Ishikawa (cell line): ENCODE measurements at regions not wholly inside any gene's neighbourhood (a gene's known extent, or its start where the extent isn't known, plus 50 kb on each side); places are given as distances from the start of the nearest gene placed in this dataset.

Experiments
- CEBPB ChIP-seq: IDR thresholded peaks from 2 replicates; pipeline ENCODE4 v1.6.1; 2012
- CREB1 ChIP-seq: IDR thresholded peaks from 2 replicates; pipeline ENCODE4 v1.6.1; 2012; ENCODE audit warnings: low read depth
- EGR1 ChIP-seq: IDR thresholded peaks from 2 replicates; pipeline ENCODE4 v1.6.1; 2012
- EP300 ChIP-seq: IDR thresholded peaks from 2 replicates; pipeline ENCODE4 v1.6.1; 2012; ENCODE audit warnings: borderline replicate concordance
- FOXM1 ChIP-seq: IDR thresholded peaks from 2 replicates; pipeline ENCODE4 v1.6.1; 2012; ENCODE audit warnings: low read depth, borderline replicate concordance
- MAX ChIP-seq: IDR thresholded peaks from 2 replicates; pipeline ENCODE4 v1.6.1; 2012
- NFIC ChIP-seq: IDR thresholded peaks from 2 replicates; pipeline ENCODE4 v1.6.1; 2012
- RAD21 ChIP-seq: IDR thresholded peaks from 2 replicates; pipeline ENCODE4 v1.6.1; 2012; ENCODE audit warnings: low read depth
- TAF1 ChIP-seq: IDR thresholded peaks from 2 replicates; pipeline ENCODE4 v1.6.1; 2012; ENCODE audit warnings: low read depth, mild to moderate bottlenecking
- TCF12 ChIP-seq: IDR thresholded peaks from 2 replicates; pipeline ENCODE4 v1.6.1; 2012; ENCODE audit warnings: low read depth
- TEAD4 ChIP-seq: IDR thresholded peaks from 2 replicates; pipeline ENCODE4 v1.6.1; 2012
- YY1 ChIP-seq: IDR thresholded peaks from 2 replicates; pipeline ENCODE4 v1.6.1; 2012; ENCODE audit warnings: low read depth
- ZBTB7A ChIP-seq: IDR thresholded peaks from 2 replicates; pipeline ENCODE4 v1.6.1; 2012; ENCODE audit warnings: low read depth
- TF ChIP-seq, protein P1 (sequence below): IDR thresholded peaks from 2 replicates; pipeline ENCODE4 v1.6.1; 2012
- TF ChIP-seq, protein P2 (sequence below): IDR thresholded peaks from 2 replicates; pipeline ENCODE4 v1.6.1; 2012; ENCODE audit warnings: low read depth, mild to moderate bottlenecking

- no peak for TF ChIP-seq CEBPB
- TF ChIP-seq EGR1 = no peak
- TF ChIP-seq YY1 = no peak
- TF ChIP-seq TAF1 = no peak
- no peak for TF ChIP-seq EP300
- no peak for TF ChIP-seq CREB1
- TF ChIP-seq, protein P1, sequence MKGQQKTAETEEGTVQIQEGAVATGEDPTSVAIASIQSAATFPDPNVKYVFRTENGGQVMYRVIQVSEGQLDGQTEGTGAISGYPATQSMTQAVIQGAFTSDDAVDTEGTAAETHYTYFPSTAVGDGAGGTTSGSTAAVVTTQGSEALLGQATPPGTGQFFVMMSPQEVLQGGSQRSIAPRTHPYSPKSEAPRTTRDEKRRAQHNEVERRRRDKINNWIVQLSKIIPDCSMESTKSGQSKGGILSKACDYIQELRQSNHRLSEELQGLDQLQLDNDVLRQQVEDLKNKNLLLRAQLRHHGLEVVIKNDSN = no peak
- TF ChIP-seq TEAD4 = no peak
- TF ChIP-seq ZBTB7A = no peak
- TF ChIP-seq RAD21 = no peak
- TF ChIP-seq, protein P2, sequence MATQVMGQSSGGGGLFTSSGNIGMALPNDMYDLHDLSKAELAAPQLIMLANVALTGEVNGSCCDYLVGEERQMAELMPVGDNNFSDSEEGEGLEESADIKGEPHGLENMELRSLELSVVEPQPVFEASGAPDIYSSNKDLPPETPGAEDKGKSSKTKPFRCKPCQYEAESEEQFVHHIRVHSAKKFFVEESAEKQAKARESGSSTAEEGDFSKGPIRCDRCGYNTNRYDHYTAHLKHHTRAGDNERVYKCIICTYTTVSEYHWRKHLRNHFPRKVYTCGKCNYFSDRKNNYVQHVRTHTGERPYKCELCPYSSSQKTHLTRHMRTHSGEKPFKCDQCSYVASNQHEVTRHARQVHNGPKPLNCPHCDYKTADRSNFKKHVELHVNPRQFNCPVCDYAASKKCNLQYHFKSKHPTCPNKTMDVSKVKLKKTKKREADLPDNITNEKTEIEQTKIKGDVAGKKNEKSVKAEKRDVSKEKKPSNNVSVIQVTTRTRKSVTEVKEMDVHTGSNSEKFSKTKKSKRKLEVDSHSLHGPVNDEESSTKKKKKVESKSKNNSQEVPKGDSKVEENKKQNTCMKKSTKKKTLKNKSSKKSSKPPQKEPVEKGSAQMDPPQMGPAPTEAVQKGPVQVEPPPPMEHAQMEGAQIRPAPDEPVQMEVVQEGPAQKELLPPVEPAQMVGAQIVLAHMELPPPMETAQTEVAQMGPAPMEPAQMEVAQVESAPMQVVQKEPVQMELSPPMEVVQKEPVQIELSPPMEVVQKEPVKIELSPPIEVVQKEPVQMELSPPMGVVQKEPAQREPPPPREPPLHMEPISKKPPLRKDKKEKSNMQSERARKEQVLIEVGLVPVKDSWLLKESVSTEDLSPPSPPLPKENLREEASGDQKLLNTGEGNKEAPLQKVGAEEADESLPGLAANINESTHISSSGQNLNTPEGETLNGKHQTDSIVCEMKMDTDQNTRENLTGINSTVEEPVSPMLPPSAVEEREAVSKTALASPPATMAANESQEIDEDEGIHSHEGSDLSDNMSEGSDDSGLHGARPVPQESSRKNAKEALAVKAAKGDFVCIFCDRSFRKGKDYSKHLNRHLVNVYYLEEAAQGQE = no peak
- TF ChIP-seq MAX = no peak
- no peak for TF ChIP-seq TCF12
- TF ChIP-seq FOXM1 = no peak
- TF ChIP-seq NFIC = no peak
These were observed 87.5 kb upstream of the DHX15 start for GRCh38 chr4:24671849-24672248.

- TF ChIP-seq CREB1 (no peak), MAX (no peak), EP300 (no peak), ZBTB7A (no peak), TEAD4 (no peak)
- TF ChIP-seq, protein P1 = no peak
These were observed 88.5 kb upstream of the DHX15 start for GRCh38 chr4:24672880-24673279.

GRCh38 chr4:24674279-24674678 lies 89.9 kb upstream of the DHX15 start:
- no peak for TF ChIP-seq NFIC
- no peak for TF ChIP-seq CREB1
- no peak for TF ChIP-seq FOXM1
- TF ChIP-seq MAX = no peak
- no peak for TF ChIP-seq YY1
- TF ChIP-seq TAF1 = no peak

GRCh38 chr4:24675721-24676389 lies 91.5 kb upstream of the DHX15 start:
- TF ChIP-seq, protein P2 = no peak
- TF ChIP-seq RAD21 = no peak
- no peak for TF ChIP-seq ZBTB7A
- no peak for TF ChIP-seq TEAD4
- TF ChIP-seq CREB1 = no peak
- TF ChIP-seq EGR1 = no peak
- no peak for TF ChIP-seq YY1
- no peak for TF ChIP-seq EP300
- TF ChIP-seq TAF1 = no peak
- no peak for TF ChIP-seq MAX
- no peak for TF ChIP-seq FOXM1
- TF ChIP-seq NFIC = no peak
- no peak for TF ChIP-seq CEBPB

DNA sequence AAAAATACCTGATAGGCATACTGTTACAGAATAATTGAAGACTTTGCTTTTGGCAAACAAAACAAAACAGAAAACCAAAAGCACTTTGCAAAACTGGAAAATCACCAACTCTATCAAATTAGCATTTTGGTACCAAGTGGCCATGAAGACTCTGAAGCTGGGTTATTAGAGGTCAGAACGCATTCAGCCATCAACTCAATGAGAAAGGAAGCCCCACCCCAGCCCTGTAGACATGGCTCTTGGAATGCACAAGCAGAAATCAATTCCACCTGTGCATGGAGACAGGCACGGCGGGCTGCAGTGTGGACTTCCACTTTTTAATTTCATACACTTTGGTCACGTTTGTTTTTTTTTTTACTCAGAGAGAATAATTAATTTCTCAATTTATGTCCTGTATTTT lies 93.6 kb upstream of the DHX15 start:
- no peak for TF ChIP-seq TEAD4
- TF ChIP-seq NFIC = no peak
- no peak for TF ChIP-seq CEBPB
- TF ChIP-seq RAD21 = no peak
- TF ChIP-seq ZBTB7A = no peak
- TF ChIP-seq MAX = no peak
